ENCODE measurements at regions not wholly inside any gene's neighbourhood (a gene's known extent, or its start where the extent isn't known, plus 50 kb on each side); places are given as distances from the start of the nearest gene placed in this dataset.

- intact Hi-C loops (cut with DNase I), result no loop called here
- DNase-seq, result no peak
- H3K4me3 ChIP-seq (ENCODE audit: low read length in 2 of 2), result no peak overlapping the region
- ATAC-seq (ENCODE audit: low FRiP score), result no peak
- no peaks in the 10 kb centered on the region for H3K4me1 ChIP-seq (ENCODE audit: control insufficient read depth in 1 of 2, insufficient read depth in 2 of 2, low read length in 2 of 2)
- 14 to 16% methylated on average over 1 of the region's 1 CpG for WGBS, 2 donors
- H3K27me3 ChIP-seq (ENCODE audit: control insufficient read depth in 1 of 2, insufficient read depth in 2 of 2, low read length in 1 of 2), result no peaks in the 10 kb centered on the region
- H3K36me3 ChIP-seq (ENCODE audit: control insufficient read depth in 1 of 2, insufficient read depth in 2 of 2, low read length in 1 of 2), result no peaks in the 10 kb centered on the region
- H3K27ac ChIP-seq (ENCODE audit: low read depth in 1 of 2, low read length in 2 of 2), result no peak overlapping the region
- H3K9me3 ChIP-seq (ENCODE audit: control insufficient read depth, low read length), result no peaks in the 10 kb centered on the region
Measured at GRCh38 chr5:63700241-63700640, 262.0 kb downstream of the HTR1A start.

DNA sequence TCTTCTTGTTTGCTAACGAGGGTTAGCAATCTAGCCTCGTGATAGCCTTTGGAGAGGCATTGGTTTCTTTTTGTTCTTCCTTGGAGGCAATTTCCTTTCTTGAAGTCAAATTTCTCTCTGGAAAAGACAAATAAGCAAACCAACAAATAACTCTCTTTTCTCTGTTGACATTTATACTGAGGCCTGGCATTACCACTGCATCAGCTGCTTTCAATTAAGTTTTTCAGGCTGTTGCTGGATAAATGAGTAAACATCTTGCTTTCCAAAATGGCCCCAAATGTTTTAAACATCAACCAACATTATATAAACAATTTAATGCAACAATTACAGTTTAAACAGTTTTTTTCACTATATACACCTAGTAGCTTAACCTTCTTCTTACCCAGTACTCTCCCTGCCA lies 264.4 kb downstream of the HTR1A start:
- DNase-seq, result no peak
- 45 to 56% methylated on average over 2 of the region's 2 CpGs for WGBS, 2 donors

DNA sequence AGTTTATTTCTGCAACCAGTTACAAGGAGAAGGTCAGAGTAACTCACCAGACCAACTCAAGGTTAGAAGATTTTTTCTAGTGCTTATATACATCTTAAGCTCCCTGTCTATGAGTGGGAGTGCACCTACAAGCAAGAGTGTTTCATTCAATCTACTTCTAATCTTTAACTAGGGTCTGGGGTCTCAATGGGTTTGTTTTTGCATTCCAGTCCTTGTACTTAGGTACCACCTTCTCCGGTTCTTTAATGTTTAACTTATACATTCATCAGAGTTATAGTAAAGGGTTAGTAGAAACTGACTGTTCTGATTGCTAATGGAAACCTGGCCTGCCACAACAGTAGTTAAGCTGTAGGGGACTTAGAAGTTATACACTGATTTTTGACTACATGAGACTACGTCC lies 271.7 kb downstream of the HTR1A start:
- no peak overlapping the region for H3K4me3 ChIP-seq (ENCODE audit: low read length in 2 of 2)
- H3K9me3 ChIP-seq (ENCODE audit: control insufficient read depth, low read length), result peaks cover 1% of the 10 kb centered on the region
- no peak overlapping the region for H3K27ac ChIP-seq (ENCODE audit: low read depth in 1 of 2, low read length in 2 of 2)
- H3K4me1 ChIP-seq (ENCODE audit: control insufficient read depth in 1 of 2, insufficient read depth in 2 of 2, low read length in 2 of 2), result no peaks in the 10 kb centered on the region
- H3K36me3 ChIP-seq (ENCODE audit: control insufficient read depth in 1 of 2, insufficient read depth in 2 of 2, low read length in 1 of 2), result no peaks in the 10 kb centered on the region
- ATAC-seq (ENCODE audit: low FRiP score) (no peak), DNase-seq (no peak)
- WGBS, 2 donors, result 45 to 49% methylated on average over 2 of the region's 2 CpGs
- intact Hi-C loops (cut with DNase I), result no loop called here
- H3K27me3 ChIP-seq (ENCODE audit: control insufficient read depth in 1 of 2, insufficient read depth in 2 of 2, low read length in 1 of 2), result peaks cover 0 to 1% of the 10 kb centered on the region in 2 donors

More for the DNA sequence above, 264.4 kb downstream of the HTR1A start:
- Histone ChIP-seq H3K9me3 (ENCODE audit: control insufficient read depth, low read length) (no peaks in the 10 kb centered on the region), H3K4me3 (ENCODE audit: low read length in 2 of 2) (no peak overlapping the region), H3K27me3 (ENCODE audit: control insufficient read depth in 1 of 2, insufficient read depth in 2 of 2, low read length in 1 of 2) (no peaks in the 10 kb centered on the region), H3K36me3 (ENCODE audit: control insufficient read depth in 1 of 2, insufficient read depth in 2 of 2, low read length in 1 of 2) (no peaks in the 10 kb centered on the region), H3K4me1 (ENCODE audit: control insufficient read depth in 1 of 2, insufficient read depth in 2 of 2, low read length in 2 of 2) (no peaks in the 10 kb centered on the region), H3K27ac (ENCODE audit: low read depth in 1 of 2, low read length in 2 of 2) (no peak overlapping the region)
- no peak for ATAC-seq (ENCODE audit: low FRiP score)
- intact Hi-C loops (cut with DNase I), result no loop called here

DNA sequence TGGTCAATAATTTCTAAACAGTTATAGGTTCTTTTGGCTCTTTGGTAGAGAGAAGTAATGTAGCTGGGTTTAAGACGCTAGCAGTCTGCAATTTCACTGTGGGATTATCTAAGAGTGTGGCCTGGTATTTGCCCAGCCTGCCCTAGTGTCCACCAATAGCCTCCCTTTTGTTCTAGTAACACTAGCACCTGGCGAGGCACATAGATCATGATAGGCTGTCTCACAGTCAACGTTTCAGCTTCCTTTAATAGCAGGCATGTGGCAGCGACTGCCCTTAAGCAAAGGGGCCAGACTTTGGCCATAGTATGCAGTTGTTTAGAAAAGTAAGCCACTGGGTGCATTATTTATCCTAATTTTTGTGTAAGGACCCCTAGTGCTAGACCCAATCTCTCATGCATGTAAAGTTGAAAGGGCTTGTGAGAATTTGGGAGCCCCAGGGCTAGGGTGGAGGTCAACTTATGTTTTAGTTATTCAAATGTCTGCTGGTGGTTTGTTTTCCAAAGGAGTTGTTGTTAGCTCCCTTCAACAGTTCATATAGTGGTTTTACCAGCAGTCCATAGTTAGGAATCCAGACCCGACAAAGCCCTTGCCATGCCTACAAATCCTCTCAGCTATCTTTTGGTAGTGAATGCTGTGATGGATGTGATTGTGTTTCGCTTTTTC lies 274.3 kb downstream of the HTR1A start:
- DNase-seq (no peak), ATAC-seq (ENCODE audit: low FRiP score) (no peak)
- Histone ChIP-seq H3K27me3 (ENCODE audit: control insufficient read depth in 1 of 2, insufficient read depth in 2 of 2, low read length in 1 of 2) (peaks cover 0 to 1% of the 10 kb centered on the region in 2 donors), H3K9me3 (ENCODE audit: control insufficient read depth, low read length) (peaks cover 1% of the 10 kb centered on the region), H3K36me3 (ENCODE audit: control insufficient read depth in 1 of 2, insufficient read depth in 2 of 2, low read length in 1 of 2) (no peaks in the 10 kb centered on the region), H3K27ac (ENCODE audit: low read depth in 1 of 2, low read length in 2 of 2) (no peak overlapping the region), H3K4me3 (ENCODE audit: low read length in 2 of 2) (no peak overlapping the region), H3K4me1 (ENCODE audit: control insufficient read depth in 1 of 2, insufficient read depth in 2 of 2, low read length in 2 of 2) (no peaks in the 10 kb centered on the region)
- WGBS, 2 donors, result 62 to 64% methylated on average over 6 of the region's 6 CpGs
- intact Hi-C loops (cut with DNase I), result no loop called here

- Histone ChIP-seq H3K4me3 (ENCODE audit: low read length in 2 of 2) (no peak overlapping the region), H3K27me3 (ENCODE audit: control insufficient read depth in 1 of 2, insufficient read depth in 2 of 2, low read length in 1 of 2) (peaks cover 0 to 1% of the 10 kb centered on the region in 2 donors), H3K9me3 (ENCODE audit: control insufficient read depth, low read length) (peaks cover 1% of the 10 kb centered on the region), H3K27ac (ENCODE audit: low read depth in 1 of 2, low read length in 2 of 2) (no peak overlapping the region), H3K4me1 (ENCODE audit: control insufficient read depth in 1 of 2, insufficient read depth in 2 of 2, low read length in 2 of 2) (no peaks in the 10 kb centered on the region), H3K36me3 (ENCODE audit: control insufficient read depth in 1 of 2, insufficient read depth in 2 of 2, low read length in 1 of 2) (no peaks in the 10 kb centered on the region)
- WGBS, 2 donors, result 75 to 77% methylated on average over 5 of the region's 5 CpGs
- DNase-seq (no peak), ATAC-seq (ENCODE audit: low FRiP score) (no peak)
- intact Hi-C loops (cut with DNase I), result no loop called here
Measured at GRCh38 chr5:63686938-63687337, 275.3 kb downstream of the HTR1A start.

GRCh38 chr5:63686181-63686580 lies 276.1 kb downstream of the HTR1A start:
- no peaks in the 10 kb centered on the region for H3K4me1 ChIP-seq (ENCODE audit: control insufficient read depth in 1 of 2, insufficient read depth in 2 of 2, low read length in 2 of 2)
- H3K36me3 ChIP-seq (ENCODE audit: control insufficient read depth in 1 of 2, insufficient read depth in 2 of 2, low read length in 1 of 2), result no peaks in the 10 kb centered on the region
- intact Hi-C loops (cut with DNase I), result no loop called here
- no peak overlapping the region for H3K4me3 ChIP-seq (ENCODE audit: low read length in 2 of 2)
- no peak overlapping the region for H3K27ac ChIP-seq (ENCODE audit: low read depth in 1 of 2, low read length in 2 of 2)
- peaks cover 0 to 1% of the 10 kb centered on the region in 2 donors for H3K27me3 ChIP-seq (ENCODE audit: control insufficient read depth in 1 of 2, insufficient read depth in 2 of 2, low read length in 1 of 2)
- peaks cover 1% of the 10 kb centered on the region for H3K9me3 ChIP-seq (ENCODE audit: control insufficient read depth, low read length)
- ATAC-seq (ENCODE audit: low FRiP score) (no peak), DNase-seq (no peak)
- WGBS, 2 donors, result 21 to 25% methylated on average over 2 of the region's 2 CpGs

DNA sequence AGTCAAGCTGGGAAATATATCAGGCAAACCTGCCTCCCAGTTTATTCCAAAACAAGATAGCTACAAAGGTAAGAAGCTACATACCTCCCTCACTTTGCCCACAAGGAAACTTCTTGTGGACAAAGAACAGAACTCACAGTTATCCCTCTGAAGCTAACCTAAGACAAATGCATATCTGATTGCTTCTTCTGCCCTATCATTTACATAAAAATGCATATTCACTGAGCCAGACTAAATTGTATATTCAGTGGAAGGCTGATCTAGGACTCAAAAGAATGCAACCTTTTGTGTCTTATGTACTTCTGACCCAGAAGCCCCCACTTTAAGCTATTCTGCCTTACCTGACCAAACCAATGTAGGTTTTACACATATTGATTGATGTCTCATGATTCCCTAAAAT lies 276.8 kb downstream of the HTR1A start:
- DNase-seq, result no peak
- no peak overlapping the region for H3K27ac ChIP-seq (ENCODE audit: low read depth in 1 of 2, low read length in 2 of 2)
- no peak for ATAC-seq (ENCODE audit: low FRiP score)
- no peaks in the 10 kb centered on the region for H3K36me3 ChIP-seq (ENCODE audit: control insufficient read depth in 1 of 2, insufficient read depth in 2 of 2, low read length in 1 of 2)
- intact Hi-C loops (cut with DNase I), result no loop called here
- no peaks in the 10 kb centered on the region for H3K4me1 ChIP-seq (ENCODE audit: control insufficient read depth in 1 of 2, insufficient read depth in 2 of 2, low read length in 2 of 2)
- no peak overlapping the region for H3K4me3 ChIP-seq (ENCODE audit: low read length in 2 of 2)
- H3K9me3 ChIP-seq (ENCODE audit: control insufficient read depth, low read length), result peaks cover 1% of the 10 kb centered on the region
- peaks cover 0 to 1% of the 10 kb centered on the region in 2 donors for H3K27me3 ChIP-seq (ENCODE audit: control insufficient read depth in 1 of 2, insufficient read depth in 2 of 2, low read length in 1 of 2)

DNA sequence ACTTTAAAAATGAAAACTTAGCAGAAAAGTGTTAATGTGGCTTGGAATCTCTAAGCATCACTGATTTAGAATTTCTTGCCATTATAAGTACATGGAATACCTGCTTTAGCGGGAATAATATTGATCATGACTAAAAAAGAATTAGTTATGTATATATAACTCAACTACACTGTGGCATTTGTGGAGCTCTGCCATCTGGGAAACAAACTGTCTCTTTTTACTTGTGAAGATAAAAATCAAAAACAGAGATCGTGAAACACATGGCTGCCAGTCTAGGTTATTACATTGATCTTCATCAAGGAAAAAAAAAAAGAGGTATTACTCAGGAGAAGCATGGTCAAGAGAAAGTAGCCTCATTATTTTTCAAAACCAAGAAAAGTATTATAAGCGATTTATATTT lies 287.4 kb downstream of the HTR1A start:
- Histone ChIP-seq H3K27me3 (ENCODE audit: control insufficient read depth in 1 of 2, insufficient read depth in 2 of 2, low read length in 1 of 2) (no peaks in the 10 kb centered on the region), H3K36me3 (ENCODE audit: control insufficient read depth in 1 of 2, insufficient read depth in 2 of 2, low read length in 1 of 2) (no peaks in the 10 kb centered on the region), H3K27ac (ENCODE audit: low read depth in 1 of 2, low read length in 2 of 2) (no peak overlapping the region), H3K4me1 (ENCODE audit: control insufficient read depth in 1 of 2, insufficient read depth in 2 of 2, low read length in 2 of 2) (no peaks in the 10 kb centered on the region), H3K4me3 (ENCODE audit: low read length in 2 of 2) (no peak overlapping the region), H3K9me3 (ENCODE audit: control insufficient read depth, low read length) (no peaks in the 10 kb centered on the region)
- DNase-seq, result no peak
- intact Hi-C loops (cut with DNase I), result no loop called here
- 67 to 77% methylated on average over 3 of the region's 3 CpGs for WGBS, 2 donors
- ATAC-seq (ENCODE audit: low FRiP score), result no peak

GRCh38 chr5:63655043-63655442 lies 307.2 kb downstream of the HTR1A start:
- Histone ChIP-seq H3K27ac (ENCODE audit: low read depth in 1 of 2, low read length in 2 of 2) (no peak overlapping the region), H3K4me3 (ENCODE audit: low read length in 2 of 2) (no peak overlapping the region), H3K4me1 (ENCODE audit: control insufficient read depth in 1 of 2, insufficient read depth in 2 of 2, low read length in 2 of 2) (no peaks in the 10 kb centered on the region), H3K27me3 (ENCODE audit: control insufficient read depth in 1 of 2, insufficient read depth in 2 of 2, low read length in 1 of 2) (no peaks in the 10 kb centered on the region), H3K9me3 (ENCODE audit: control insufficient read depth, low read length) (no peaks in the 10 kb centered on the region), H3K36me3 (ENCODE audit: control insufficient read depth in 1 of 2, insufficient read depth in 2 of 2, low read length in 1 of 2) (no peaks in the 10 kb centered on the region)
- ATAC-seq (ENCODE audit: low FRiP score) (no peak), DNase-seq (no peak)
- intact Hi-C loops (cut with DNase I), result no loop called here
- WGBS, 2 donors, result 51 to 69% methylated on average over 1 of the region's 1 CpG

Data from aorta (tissue), 5 donors.